Naive thymus-derived CD4-positive, alpha-beta T cell (primary cell): ENCODE measurements at regions not wholly inside any gene's neighbourhood (a gene's known extent, or its start where the extent isn't known, plus 50 kb on each side); places are given as distances from the start of the nearest gene placed in this dataset.

ENCODE experiments used
- ATAC-seq: fragments of 150-1000 bp; cut with Tn5 transposase; 2 replicates; pipeline ENCODE4 v1.10.0; 2021; ENCODE audit warnings: mild to moderate bottlenecking, moderate library complexity
- CTCF ChIA-PET: fragments of 350-600 bp; sonication (Branson Sonifier 250); formaldehyde crosslinking; loops from one replicate; lab custom pipeline; 2021; ENCODE audit warnings: antibody characterized with exemption; lab: Charles Lee
- POLR2A ChIA-PET: fragments of 350-600 bp; sonication (Branson Sonifier 250); formaldehyde crosslinking; loops from one replicate; lab custom pipeline; 2021; ENCODE audit warnings: antibody characterized with exemption, inconsistent platforms; lab: Charles Lee
- DNase-seq, 9 donors: peaks; one replicate each; pipeline versions ENCODE4 v3.0.0 to v3.0.0-alpha.2; 2020 to 2022; ENCODE audit warnings: mixed read lengths in 1 of 9
- H3K27ac ChIP-seq: one replicate; pipeline ENCODE4 v1.7.0; 2013; ENCODE audit warnings: mild to moderate bottlenecking, low read depth, low read length, moderate library complexity
- H3K27me3 ChIP-seq, 2 donors: one replicate each; pipeline ENCODE4 v1.7.0; 2013; ENCODE audit warnings: low read length in 2 of 2, mild to moderate bottlenecking in 2 of 2, moderate library complexity in 2 of 2; ENCODE audit not compliant: control insufficient read depth in 2 of 2, insufficient read depth in 2 of 2
- H3K36me3 ChIP-seq, 3 experiments: 1 replicate in 2 of 3; 2 replicates in 1 of 3; pipeline ENCODE4 v1.7.0; 2013; ENCODE audit warnings: low read length in 3 of 3, mild to moderate bottlenecking in 3 of 3, moderate library complexity in 1 of 3; ENCODE audit not compliant: insufficient read depth in 3 of 3, control insufficient read depth in 2 of 3
- H3K4me1 ChIP-seq, 2 donors: one replicate each; pipeline ENCODE4 v1.7.0; 2013; ENCODE audit warnings: low read length in 2 of 2, mild to moderate bottlenecking in 2 of 2, moderate library complexity in 1 of 2; ENCODE audit not compliant: control insufficient read depth in 2 of 2, insufficient read depth in 2 of 2
- H3K4me3 ChIP-seq: 2 replicates; pipeline ENCODE4 v1.7.0; 2013; ENCODE audit warnings: mild to moderate bottlenecking, low read length
- H3K9me3 ChIP-seq, 3 experiments: 1 replicate in 2 of 3; 2 replicates in 1 of 3; pipeline ENCODE4 v1.7.0; 2013; ENCODE audit warnings: low read length in 3 of 3; ENCODE audit not compliant: control insufficient read depth in 2 of 3
- H3K27ac Mint-ChIP-seq, 9 donors: one replicate each; pipeline ENCODE4 v1.8.0; 2020 to 2022; ENCODE audit warnings: mixed read lengths in 9 of 9, mild to moderate bottlenecking in 8 of 9, moderate library complexity in 5 of 9, inconsistent platforms in 2 of 9
- H3K27me3 Mint-ChIP-seq, 5 donors: one replicate each; pipeline ENCODE4 v1.8.0; 2021 to 2022; ENCODE audit warnings: mixed read lengths in 5 of 5, mild to moderate bottlenecking in 1 of 5
- H3K36me3 Mint-ChIP-seq, 5 donors: one replicate each; pipeline ENCODE4 v1.8.0; 2020 to 2022; ENCODE audit warnings: mixed read lengths in 5 of 5, mild to moderate bottlenecking in 3 of 5, inconsistent platforms in 1 of 5
- H3K4me1 Mint-ChIP-seq, 7 donors: one replicate each; pipeline ENCODE4 v1.8.0; 2020 to 2022; ENCODE audit warnings: mixed read lengths in 7 of 7, mild to moderate bottlenecking in 3 of 7, inconsistent platforms in 1 of 7
- H3K4me3 Mint-ChIP-seq, 10 donors: one replicate each; pipeline ENCODE4 v1.8.0; 2020 to 2022; ENCODE audit warnings: mild to moderate bottlenecking in 10 of 10, mixed read lengths in 10 of 10, moderate library complexity in 6 of 10, inconsistent platforms in 2 of 10
- H3K9me3 Mint-ChIP-seq, 11 donors: one replicate each; pipeline ENCODE4 v1.8.0; 2020 to 2022; ENCODE audit warnings: mixed read lengths in 11 of 11, mild to moderate bottlenecking in 4 of 11, inconsistent platforms in 1 of 11, moderate library complexity in 1 of 11
- intact Hi-C, 2 donors: fragments of 100-400 bp; cut with micrococcal nuclease; formaldehyde crosslinking; loops; one replicate each; pipeline ENCODE4 v1.15.1; 2023

DNA sequence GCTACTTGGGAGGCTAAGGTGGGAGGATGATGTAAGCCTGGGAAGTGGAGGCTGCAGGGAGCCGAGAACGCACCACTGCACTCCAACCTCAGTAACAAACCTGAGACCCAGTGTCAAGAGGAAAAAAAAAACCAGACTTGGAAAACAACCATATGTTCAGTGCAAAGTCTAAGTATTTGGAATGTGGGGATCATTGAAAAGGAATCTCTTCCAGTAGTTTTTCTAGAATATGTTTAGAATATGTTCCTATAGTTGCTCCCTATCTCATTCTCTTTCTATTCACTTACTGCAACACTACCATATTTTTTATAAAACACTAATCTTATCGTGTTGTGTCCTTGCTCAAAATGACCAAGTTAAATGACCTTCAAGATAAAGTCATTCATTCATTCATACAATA lies 423.5 kb upstream of the SOX5 start:
- CTCF ChIA-PET = no interaction called here
- Histone ChIP-seq H3K4me1 (no peaks in the 10 kb centered on the region), H3K36me3 (no peaks in the 10 kb centered on the region), H3K4me3 (no peak overlapping the region), H3K27me3 (no peaks in the 10 kb centered on the region), H3K9me3 (no peaks in the 10 kb centered on the region), H3K27ac (no peak overlapping the region)
- H3K9me3 Mint-ChIP-seq = peaks cover 0 to 8% (median 5%) of the 10 kb centered on the region in 11 donors
- intact Hi-C loops = no loop called here
- ATAC-seq = no peak
- no peak overlapping the region for H3K4me3 Mint-ChIP-seq
- H3K36me3 Mint-ChIP-seq = no peaks in the 10 kb centered on the region
- peaks cover 0 to 4% (median 0%) of the 10 kb centered on the region in 5 donors for H3K27me3 Mint-ChIP-seq
- DNase-seq = no peak
- POLR2A ChIA-PET = no interaction called here
- no peak overlapping the region for H3K27ac Mint-ChIP-seq
- no peaks in the 10 kb centered on the region for H3K4me1 Mint-ChIP-seq

DNA sequence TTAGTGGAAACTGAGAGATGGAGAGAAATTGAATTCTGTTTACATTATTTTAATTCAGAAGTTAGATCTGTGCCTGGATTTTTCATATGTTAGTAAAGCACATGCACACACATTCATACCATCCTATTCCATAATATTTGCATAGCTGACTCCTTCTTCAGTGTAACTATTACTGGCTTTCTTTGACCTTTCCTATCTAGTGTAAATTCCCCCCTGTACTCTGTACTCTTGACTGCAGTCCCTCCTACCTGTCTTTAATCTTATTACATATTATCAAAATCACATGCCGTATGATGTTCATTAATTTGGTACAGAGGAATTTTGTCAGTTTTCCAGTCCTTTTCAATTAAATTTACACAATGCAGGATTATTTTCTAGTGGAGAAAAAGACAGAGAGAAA lies 417.0 kb upstream of the SOX5 start:
- no peaks in the 10 kb centered on the region for H3K36me3 ChIP-seq
- ATAC-seq (no peak), DNase-seq (no peak)
- ChIA-PET POLR2A (no interaction called here), CTCF (no interaction called here)
- no peaks in the 10 kb centered on the region for H3K9me3 ChIP-seq
- Mint-ChIP-seq H3K27me3 (peaks cover 0 to 4% (median 0%) of the 10 kb centered on the region in 5 donors), H3K4me1 (no peaks in the 10 kb centered on the region), H3K36me3 (no peaks in the 10 kb centered on the region), H3K9me3 (peaks cover 0 to 10% (median 0%) of the 10 kb centered on the region in 11 donors), H3K4me3 (no peak overlapping the region), H3K27ac (no peak overlapping the region)
- no peaks in the 10 kb centered on the region for H3K4me1 ChIP-seq
- intact Hi-C loops = no loop called here
- H3K27ac ChIP-seq = no peak overlapping the region
- H3K4me3 ChIP-seq = no peak overlapping the region
- H3K27me3 ChIP-seq = no peaks in the 10 kb centered on the region

DNA sequence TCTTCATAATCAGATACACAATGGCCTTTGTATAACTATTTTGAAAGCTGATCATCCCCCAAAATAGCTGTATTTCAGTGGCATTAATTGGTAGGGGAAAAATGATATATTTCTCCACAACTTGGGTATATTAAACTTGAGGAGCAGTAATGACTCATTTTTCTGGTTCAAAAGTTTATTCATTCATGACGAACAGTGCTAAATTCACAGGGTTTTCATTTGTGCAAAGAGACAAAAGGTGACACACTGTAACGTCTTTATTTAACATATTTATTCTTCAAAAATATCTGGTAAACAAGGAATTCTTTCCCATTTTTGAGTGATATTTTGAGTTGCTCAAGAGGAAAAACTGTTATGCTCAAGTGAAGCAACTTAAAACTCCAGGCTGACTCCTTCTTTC lies 415.5 kb upstream of the SOX5 start:
- ATAC-seq = no peak
- H3K4me3 Mint-ChIP-seq = no peak overlapping the region
- no peaks in the 10 kb centered on the region for H3K4me1 ChIP-seq
- H3K9me3 Mint-ChIP-seq = peaks cover 0 to 10% (median 0%) of the 10 kb centered on the region in 11 donors
- peaks cover 0 to 3% (median 0%) of the 10 kb centered on the region in 5 donors for H3K27me3 Mint-ChIP-seq
- H3K4me1 Mint-ChIP-seq = no peaks in the 10 kb centered on the region
- no peaks in the 10 kb centered on the region for H3K36me3 Mint-ChIP-seq
- intact Hi-C loops = no loop called here
- H3K27me3 ChIP-seq = no peaks in the 10 kb centered on the region
- no peak overlapping the region for H3K4me3 ChIP-seq
- H3K27ac Mint-ChIP-seq = no peak overlapping the region
- no peak for DNase-seq
- no peaks in the 10 kb centered on the region for H3K36me3 ChIP-seq
- no peak overlapping the region for H3K27ac ChIP-seq
- POLR2A ChIA-PET = no interaction called here
- H3K9me3 ChIP-seq = no peaks in the 10 kb centered on the region
- CTCF ChIA-PET = no interaction called here

DNA sequence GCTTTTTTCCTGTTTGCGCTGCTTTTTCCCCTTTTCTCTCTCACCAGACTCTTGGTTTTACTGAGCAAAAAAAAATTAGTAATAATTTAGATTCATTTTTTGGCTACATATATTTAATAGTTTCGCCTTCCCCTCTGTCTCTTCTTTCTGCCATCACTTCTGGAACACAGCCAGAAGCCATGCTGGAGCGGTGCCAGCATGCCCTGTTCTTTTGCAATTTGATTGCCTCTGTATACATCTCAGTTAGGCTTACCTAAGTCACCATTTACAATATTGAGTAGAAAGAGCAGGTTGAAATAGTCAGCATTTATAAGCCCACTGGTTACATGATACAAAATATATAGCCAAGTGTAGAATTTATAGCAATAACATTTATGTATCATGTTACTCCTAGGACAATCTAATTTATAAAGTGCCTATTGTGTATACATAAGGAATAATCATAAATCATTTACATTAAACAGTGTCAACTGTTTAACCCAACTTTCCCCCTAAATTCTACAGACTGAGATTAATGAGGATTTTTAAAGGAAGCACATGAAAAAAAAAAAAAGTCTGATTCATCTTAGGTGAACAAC lies 413.8 kb upstream of the SOX5 start:
- no peak overlapping the region for H3K4me3 Mint-ChIP-seq
- no peak overlapping the region for H3K27ac Mint-ChIP-seq
- no peaks in the 10 kb centered on the region for H3K9me3 ChIP-seq
- no peaks in the 10 kb centered on the region for H3K4me1 Mint-ChIP-seq
- no peak for ATAC-seq
- no peaks in the 10 kb centered on the region for H3K36me3 Mint-ChIP-seq
- H3K36me3 ChIP-seq = no peaks in the 10 kb centered on the region
- H3K9me3 Mint-ChIP-seq = peaks cover 0 to 5% (median 0%) of the 10 kb centered on the region in 11 donors
- POLR2A ChIA-PET = no interaction called here
- no peaks in the 10 kb centered on the region for H3K27me3 ChIP-seq
- H3K4me1 ChIP-seq = no peaks in the 10 kb centered on the region
- peaks cover 0 to 3% (median 0%) of the 10 kb centered on the region in 5 donors for H3K27me3 Mint-ChIP-seq
- no peak overlapping the region for H3K27ac ChIP-seq
- no peak overlapping the region for H3K4me3 ChIP-seq
- CTCF ChIA-PET = no interaction called here
- intact Hi-C loops = no loop called here
- no peak for DNase-seq

DNA sequence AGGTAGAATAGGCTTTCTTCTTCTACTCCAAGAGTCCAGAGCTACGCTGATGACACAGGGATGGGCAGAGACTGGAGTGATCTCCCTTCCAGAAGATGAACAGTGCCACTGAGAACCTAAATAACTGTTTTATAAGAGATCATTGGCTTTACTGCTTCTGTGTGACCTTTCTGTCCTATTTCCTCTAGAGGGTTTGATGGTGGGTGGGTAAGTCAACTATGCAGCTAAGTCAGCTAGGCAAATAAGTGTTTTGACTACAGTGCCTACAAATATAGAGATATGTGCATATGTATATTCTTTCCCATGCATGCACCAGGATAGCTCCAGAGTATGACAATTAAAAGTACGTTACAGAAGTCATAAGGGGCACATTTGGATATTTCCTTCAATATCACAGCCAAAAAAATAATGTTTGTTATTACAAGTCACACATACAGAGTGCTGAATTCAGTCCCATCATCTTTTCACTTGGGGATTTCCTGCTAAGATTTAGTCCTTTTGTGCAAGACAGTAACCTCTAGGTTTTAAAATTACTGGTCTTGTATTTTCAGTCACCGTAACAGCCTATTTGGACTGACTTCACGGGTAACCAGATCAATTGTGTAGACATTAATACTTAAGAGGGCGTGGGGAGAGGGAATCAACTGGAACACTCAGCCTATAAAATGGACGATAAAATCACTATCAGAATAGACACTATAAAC lies 412.6 kb upstream of the SOX5 start:
- Mint-ChIP-seq H3K27ac (no peak overlapping the region), H3K36me3 (no peaks in the 10 kb centered on the region), H3K9me3 (peaks cover 0 to 5% (median 0%) of the 10 kb centered on the region in 11 donors), H3K4me1 (no peaks in the 10 kb centered on the region), H3K27me3 (peaks cover 0 to 3% (median 0%) of the 10 kb centered on the region in 5 donors), H3K4me3 (no peak overlapping the region)
- no peaks in the 10 kb centered on the region for H3K9me3 ChIP-seq
- no peak for DNase-seq
- ChIA-PET POLR2A (no interaction called here), CTCF (no interaction called here)
- H3K4me1 ChIP-seq = no peaks in the 10 kb centered on the region
- H3K4me3 ChIP-seq = no peak overlapping the region
- no peak for ATAC-seq
- no peak overlapping the region for H3K27ac ChIP-seq
- no peaks in the 10 kb centered on the region for H3K27me3 ChIP-seq
- intact Hi-C loops = no loop called here
- no peaks in the 10 kb centered on the region for H3K36me3 ChIP-seq

DNA sequence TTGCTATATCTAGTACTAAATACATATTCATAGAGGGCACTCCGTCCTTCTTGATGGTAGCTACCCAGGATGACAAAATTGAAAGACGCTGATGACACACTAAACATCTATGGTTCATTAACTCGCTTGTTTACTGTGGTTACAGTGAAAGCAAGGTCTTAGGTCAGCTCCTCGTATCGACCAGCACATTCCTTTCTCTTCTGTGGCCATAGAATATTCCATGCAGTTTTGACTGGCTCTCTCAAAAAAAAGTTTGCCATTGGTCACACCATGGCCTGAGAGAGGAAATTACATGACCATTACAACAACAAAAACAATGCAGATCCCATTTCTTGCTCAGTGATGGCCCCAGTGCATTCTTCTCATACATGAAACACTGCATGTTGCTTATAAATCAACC lies 411.4 kb upstream of the SOX5 start:
- ChIA-PET CTCF (no interaction called here), POLR2A (no interaction called here)
- Mint-ChIP-seq H3K36me3 (no peaks in the 10 kb centered on the region), H3K4me1 (no peaks in the 10 kb centered on the region), H3K27ac (no peak overlapping the region), H3K27me3 (peaks cover 0 to 3% (median 0%) of the 10 kb centered on the region in 5 donors), H3K9me3 (peaks cover 0 to 5% (median 0%) of the 10 kb centered on the region in 11 donors), H3K4me3 (no peak overlapping the region)
- Histone ChIP-seq H3K4me3 (no peak overlapping the region), H3K27me3 (no peaks in the 10 kb centered on the region), H3K27ac (no peak overlapping the region), H3K9me3 (no peaks in the 10 kb centered on the region), H3K4me1 (no peaks in the 10 kb centered on the region), H3K36me3 (no peaks in the 10 kb centered on the region)
- ATAC-seq = no peak
- intact Hi-C loops = no loop called here
- DNase-seq = no peak

DNA sequence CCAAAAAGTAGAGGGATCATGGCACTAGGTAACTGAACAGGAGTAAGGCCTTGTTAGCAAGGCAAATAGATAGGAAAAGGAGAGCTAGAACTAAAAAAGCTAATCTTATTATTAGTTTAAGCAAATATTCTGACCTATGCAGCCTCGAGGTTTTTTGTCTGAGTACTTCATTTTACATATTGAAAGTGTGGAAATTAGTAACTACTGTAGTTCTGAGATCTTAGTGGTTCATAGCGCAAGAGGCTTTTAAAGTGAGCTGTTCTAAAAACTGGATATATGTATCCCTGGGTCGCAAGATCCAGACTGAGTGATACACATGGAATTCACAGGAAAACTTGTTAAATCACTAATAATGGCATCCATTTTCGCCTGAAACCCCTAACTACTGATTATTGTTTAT lies 411.0 kb upstream of the SOX5 start:
- H3K9me3 ChIP-seq = no peaks in the 10 kb centered on the region
- DNase-seq (no peak), ATAC-seq (no peak)
- ChIA-PET CTCF (no interaction called here), POLR2A (no interaction called here)
- H3K4me3 ChIP-seq = no peak overlapping the region
- no peaks in the 10 kb centered on the region for H3K4me1 Mint-ChIP-seq
- H3K27me3 Mint-ChIP-seq = peaks cover 0 to 3% (median 0%) of the 10 kb centered on the region in 5 donors
- H3K27ac Mint-ChIP-seq = no peak overlapping the region
- H3K36me3 ChIP-seq = no peaks in the 10 kb centered on the region
- no peaks in the 10 kb centered on the region for H3K27me3 ChIP-seq
- H3K27ac ChIP-seq = no peak overlapping the region
- no peaks in the 10 kb centered on the region for H3K4me1 ChIP-seq
- no peak overlapping the region for H3K4me3 Mint-ChIP-seq
- no peaks in the 10 kb centered on the region for H3K36me3 Mint-ChIP-seq
- intact Hi-C loops = no loop called here
- peaks cover 0 to 5% (median 0%) of the 10 kb centered on the region in 11 donors for H3K9me3 Mint-ChIP-seq
